ENCODE measurements at regions not wholly inside any gene's neighbourhood (a gene's known extent, or its start where the extent isn't known, plus 50 kb on each side); places are given as distances from the start of the nearest gene placed in this dataset.

GRCh38 chr9:118609355-118610044 is 759.7 kb downstream of the BRINP1 start:
- no peak for DNase-seq

GRCh38 chr9:118612201-118612600 is 757.0 kb downstream of the BRINP1 start:
- no peak for DNase-seq

- DNase-seq, result no peak
Observed at GRCh38 chr9:118613996-118614395, 755.2 kb downstream of the BRINP1 start.

- DNase-seq, result no peak
Observed at GRCh38 chr9:118618084-118618483, 751.2 kb downstream of the BRINP1 start.

GRCh38 chr9:118618849-118619248 is 750.4 kb downstream of the BRINP1 start:
- no peak for DNase-seq

GRCh38 chr9:118624608-118625007 is 744.6 kb downstream of the BRINP1 start:
- DNase-seq, result no peak

GRCh38 chr9:118630079-118630478 is 739.2 kb downstream of the BRINP1 start:
- no peak for DNase-seq

GRCh38 chr9:118630931-118631595 is 738.2 kb downstream of the BRINP1 start:
- DNase-seq, result no peak

- DNase-seq, result no peak
Observed at GRCh38 chr9:118631956-118632355, 737.3 kb downstream of the BRINP1 start.

- DNase-seq, result no peak
Observed at GRCh38 chr9:118635416-118635815, 733.8 kb downstream of the BRINP1 start.

GRCh38 chr9:118637681-118638080 is 731.6 kb downstream of the BRINP1 start:
- DNase-seq, result no peak

- no peak for DNase-seq
Observed at GRCh38 chr9:118640836-118641560, 728.2 kb downstream of the BRINP1 start.

GRCh38 chr9:118643118-118643517 is 726.1 kb downstream of the BRINP1 start:
- no peak for DNase-seq

GRCh38 chr9:118644066-118644465 is 725.2 kb downstream of the BRINP1 start:
- no peak for DNase-seq

GRCh38 chr9:118647331-118647730 is 721.9 kb downstream of the BRINP1 start:
- no peak for DNase-seq

- DNase-seq, result no peak
Observed at GRCh38 chr9:118650417-118650816, 718.8 kb downstream of the BRINP1 start.

- no peak for DNase-seq
Observed at GRCh38 chr9:118651511-118651910, 717.7 kb downstream of the BRINP1 start.

- DNase-seq, result no peak
Observed at GRCh38 chr9:118652258-118652657, 717.0 kb downstream of the BRINP1 start.

GRCh38 chr9:118652912-118653311 is 716.3 kb downstream of the BRINP1 start:
- no peak for DNase-seq

GRCh38 chr9:118659011-118659410 is 710.2 kb downstream of the BRINP1 start:
- no peak for DNase-seq

GRCh38 chr9:118665226-118665919 is 703.9 kb downstream of the BRINP1 start:
- no peak for DNase-seq

GRCh38 chr9:118670011-118670953 is 699.0 kb downstream of the BRINP1 start:
- no peak for DNase-seq

Measured in activated naive CD4-positive, alpha-beta T cell treated with Interleukin-2 at 50 U/mL for 16 hours (primary cell).